OCI-LY3 (cell line): ENCODE measurements at regions not wholly inside any gene's neighbourhood (a gene's known extent, or its start where the extent isn't known, plus 50 kb on each side); places are given as distances from the start of the nearest gene placed in this dataset.

ENCODE experiments used
- H2AFZ ChIP-seq: fragments of 200-600, 300-600 bp; shearing (Covaris generic); 2 replicates; pipeline ENCODE4 v1.6.0; 2014; ENCODE audit warnings: antibody characterized with exemption, low read depth, low read length
- H3K27ac ChIP-seq: fragments of 200-600, 300-600 bp; sonication (generic); 2 replicates; pipeline ENCODE4 v1.5.1; 2014; ENCODE audit warnings: mild to moderate bottlenecking, low read length, moderate library complexity, mixed read lengths
- H3K27me3 ChIP-seq: fragments of 200-600, 300-600 bp; sonication (generic); 2 replicates; pipeline ENCODE4 v1.6.1; 2014; ENCODE audit warnings: low read depth, low read length, mixed read lengths
- H3K36me3 ChIP-seq: fragments of 200-600, 300-600 bp; sonication (generic); replicated peaks from 2 replicates; pipeline ENCODE3; 2014; ENCODE audit warnings: low read depth, low read length, mixed read lengths
- H3K4me1 ChIP-seq: fragments of 300-600, 200-600 bp; sonication (generic); 2 replicates; pipeline ENCODE4 v1.6.1; 2014; ENCODE audit warnings: low read length, mixed read lengths
- H3K4me2 ChIP-seq: fragments of 200-600, 300-600 bp; sonication (generic); 2 replicates; pipeline ENCODE4 v1.6.1; 2014; ENCODE audit warnings: low read length, mixed read lengths
- H3K4me3 ChIP-seq: fragments of 300-600, 200-600 bp; sonication (generic); 2 replicates; pipeline ENCODE4 v1.5.1; 2014; ENCODE audit warnings: antibody characterized with exemption, mild to moderate bottlenecking, low read length, moderate library complexity
- H3K79me2 ChIP-seq: fragments of 300-600, 200-600 bp; shearing (Covaris generic); 2 replicates; pipeline ENCODE4 v1.6.1; 2014; ENCODE audit warnings: mild to moderate bottlenecking, low read length, mixed read lengths
- H3K9ac ChIP-seq: fragments of 300-600, 200-600 bp; shearing (Covaris generic); 2 replicates; pipeline ENCODE4 v1.6.0; 2014; ENCODE audit warnings: mild to moderate bottlenecking, low read length, moderate library complexity
- H3K9me3 ChIP-seq: fragments of 200-600, 300-600 bp; shearing (Covaris generic); 2 replicates; pipeline ENCODE4 v1.6.1; 2014; ENCODE audit warnings: low read length, mixed read lengths; ENCODE audit not compliant: insufficient read depth
- H4K20me1 ChIP-seq: fragments of 200-600, 300-600 bp; sonication (generic); 2 replicates; pipeline ENCODE4 v1.6.1; 2016; ENCODE audit warnings: low read length, mixed read lengths; ENCODE audit not compliant: insufficient read depth
- EZH2phosphoT487 ChIP-seq: fragments of 200-600 bp; shearing (Covaris generic); IDR thresholded peaks from 2 replicates; pipeline ENCODE4 v1.6.1; 2018; ENCODE audit warnings: antibody characterized with exemption, mixed run types, low read depth
- TF ChIP-seq, protein P1 (sequence below): fragments of 200-600, 300-600 bp; sonication (generic); IDR thresholded peaks from 2 replicates; pipeline ENCODE4 v1.5.1; 2014; ENCODE audit warnings: antibody characterized with exemption, low read length, low read depth

DNA sequence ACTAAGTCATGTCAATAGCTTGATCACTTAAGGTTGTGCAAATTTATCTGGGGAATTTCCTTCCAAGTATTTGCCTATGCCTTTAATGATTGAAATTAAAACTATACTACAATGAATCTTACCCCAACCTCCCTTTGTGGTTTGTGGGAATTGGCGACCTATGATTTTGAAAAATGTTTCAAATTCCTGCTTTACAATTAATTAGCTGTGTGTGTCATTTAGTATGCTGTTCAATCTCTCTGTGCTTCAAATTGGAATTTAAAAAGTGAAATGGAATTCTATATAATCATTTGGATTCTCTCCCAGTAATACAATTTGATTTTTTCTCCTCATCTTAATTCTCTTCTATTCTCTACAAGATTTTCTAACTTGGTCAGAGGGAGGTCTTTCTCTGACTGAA, 2319.5 kb downstream of the ARAP2 start:
- Histone ChIP-seq H3K27me3 (no peaks in the 10 kb centered on the region), H3K9ac (no peak overlapping the region), H3K36me3 (no peaks in the 10 kb centered on the region), H4K20me1 (no peaks in the 10 kb centered on the region), H3K4me1 (no peaks in the 10 kb centered on the region), H2AFZ (no peak overlapping the region), H3K79me2 (no peaks in the 10 kb centered on the region), H3K4me3 (no peak overlapping the region), H3K9me3 (no peaks in the 10 kb centered on the region), H3K4me2 (no peak overlapping the region), H3K27ac (no peak overlapping the region)
- no peak for TF ChIP-seq EZH2phosphoT487
- TF ChIP-seq, protein P1, sequence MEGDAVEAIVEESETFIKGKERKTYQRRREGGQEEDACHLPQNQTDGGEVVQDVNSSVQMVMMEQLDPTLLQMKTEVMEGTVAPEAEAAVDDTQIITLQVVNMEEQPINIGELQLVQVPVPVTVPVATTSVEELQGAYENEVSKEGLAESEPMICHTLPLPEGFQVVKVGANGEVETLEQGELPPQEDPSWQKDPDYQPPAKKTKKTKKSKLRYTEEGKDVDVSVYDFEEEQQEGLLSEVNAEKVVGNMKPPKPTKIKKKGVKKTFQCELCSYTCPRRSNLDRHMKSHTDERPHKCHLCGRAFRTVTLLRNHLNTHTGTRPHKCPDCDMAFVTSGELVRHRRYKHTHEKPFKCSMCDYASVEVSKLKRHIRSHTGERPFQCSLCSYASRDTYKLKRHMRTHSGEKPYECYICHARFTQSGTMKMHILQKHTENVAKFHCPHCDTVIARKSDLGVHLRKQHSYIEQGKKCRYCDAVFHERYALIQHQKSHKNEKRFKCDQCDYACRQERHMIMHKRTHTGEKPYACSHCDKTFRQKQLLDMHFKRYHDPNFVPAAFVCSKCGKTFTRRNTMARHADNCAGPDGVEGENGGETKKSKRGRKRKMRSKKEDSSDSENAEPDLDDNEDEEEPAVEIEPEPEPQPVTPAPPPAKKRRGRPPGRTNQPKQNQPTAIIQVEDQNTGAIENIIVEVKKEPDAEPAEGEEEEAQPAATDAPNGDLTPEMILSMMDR: no peak

DNA sequence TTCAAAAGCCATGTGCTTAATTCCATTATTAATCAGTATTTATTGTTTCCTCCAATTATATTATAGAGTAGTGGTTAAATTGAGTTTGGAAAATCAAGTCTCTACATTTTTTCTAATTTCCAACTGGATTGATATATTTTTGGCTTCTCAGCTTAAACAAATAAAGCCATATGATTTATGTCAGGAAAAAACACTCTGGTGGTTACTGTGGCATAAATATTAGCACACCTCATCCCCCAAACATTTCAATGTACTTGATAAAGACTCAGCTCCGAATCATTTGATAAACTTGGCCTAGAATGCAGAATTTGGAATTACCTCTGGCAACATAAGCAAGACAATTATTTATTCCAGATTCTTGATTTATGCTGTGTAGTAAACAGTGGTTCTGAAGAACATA, 2313.8 kb downstream of the ARAP2 start:
- Histone ChIP-seq H3K27me3 (no peaks in the 10 kb centered on the region), H3K9me3 (no peaks in the 10 kb centered on the region), H3K36me3 (no peaks in the 10 kb centered on the region), H3K4me3 (no peak overlapping the region), H3K9ac (no peak overlapping the region), H3K4me2 (no peak overlapping the region), H3K4me1 (no peaks in the 10 kb centered on the region), H3K27ac (no peak overlapping the region), H2AFZ (no peak overlapping the region), H3K79me2 (no peaks in the 10 kb centered on the region), H4K20me1 (no peaks in the 10 kb centered on the region)
- no peak for TF ChIP-seq EZH2phosphoT487
- TF ChIP-seq, protein P1: no peak

DNA sequence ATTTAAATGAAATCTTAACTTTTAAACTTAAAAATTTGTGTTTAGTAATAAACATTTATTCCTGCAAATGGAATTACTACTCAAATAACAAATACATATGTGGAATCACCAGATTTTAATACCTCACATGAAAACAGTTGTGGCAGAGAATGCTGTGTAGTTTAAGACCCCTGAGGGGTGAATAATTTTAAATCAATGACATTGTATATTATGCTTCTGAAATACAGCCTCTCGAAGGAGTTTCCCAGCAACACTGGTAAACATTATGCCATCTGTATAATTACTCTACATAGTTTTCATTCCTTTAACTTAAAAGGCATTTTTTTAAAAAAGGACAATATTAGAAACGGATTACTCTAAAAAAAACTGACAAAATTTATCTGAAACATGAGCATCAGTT, 2313.3 kb downstream of the ARAP2 start:
- no peak overlapping the region for H3K4me2 ChIP-seq
- H3K9me3 ChIP-seq: no peaks in the 10 kb centered on the region
- H2AFZ ChIP-seq: no peak overlapping the region
- H3K4me1 ChIP-seq: no peaks in the 10 kb centered on the region
- no peak overlapping the region for H3K4me3 ChIP-seq
- H3K79me2 ChIP-seq: no peaks in the 10 kb centered on the region
- H3K27me3 ChIP-seq: no peaks in the 10 kb centered on the region
- TF ChIP-seq EZH2phosphoT487: no peak
- TF ChIP-seq, protein P1: no peak
- H3K9ac ChIP-seq: no peak overlapping the region
- H4K20me1 ChIP-seq: no peaks in the 10 kb centered on the region
- no peaks in the 10 kb centered on the region for H3K36me3 ChIP-seq
- H3K27ac ChIP-seq: no peak overlapping the region

DNA sequence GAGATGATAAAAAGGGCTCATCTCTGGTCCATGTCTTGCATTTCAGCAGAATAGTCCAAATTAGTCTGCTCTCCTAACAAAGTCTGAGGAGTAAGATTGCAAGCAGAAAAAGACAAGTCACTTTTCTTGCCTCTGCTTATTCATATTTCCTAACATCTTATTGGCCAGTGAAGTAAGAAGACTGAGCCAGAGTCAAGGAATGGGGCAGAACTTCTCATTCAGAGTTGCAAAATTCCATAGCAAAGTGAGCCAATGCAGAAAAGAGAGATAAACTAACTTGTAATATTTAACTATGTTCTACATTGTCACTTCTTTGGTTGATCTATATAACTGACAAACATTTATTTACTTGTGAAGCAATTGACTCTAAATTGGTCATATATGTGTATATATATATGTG, 2304.0 kb downstream of the ARAP2 start:
- TF ChIP-seq, protein P1: no peak
- TF ChIP-seq EZH2phosphoT487: no peak
- Histone ChIP-seq H4K20me1 (no peaks in the 10 kb centered on the region), H3K9ac (no peak overlapping the region), H3K4me3 (no peak overlapping the region), H2AFZ (no peak overlapping the region), H3K27ac (no peak overlapping the region), H3K9me3 (no peaks in the 10 kb centered on the region), H3K27me3 (no peaks in the 10 kb centered on the region), H3K79me2 (no peaks in the 10 kb centered on the region), H3K36me3 (no peaks in the 10 kb centered on the region), H3K4me1 (no peaks in the 10 kb centered on the region), H3K4me2 (no peak overlapping the region)
